Renal cortex interstitium (tissue), 11 donors: ENCODE measurements at regions not wholly inside any gene's neighbourhood (a gene's known extent, or its start where the extent isn't known, plus 50 kb on each side); places are given as distances from the start of the nearest gene placed in this dataset.

ENCODE experiments used
- DNase-seq, 11 donors: peaks; one replicate each; pipeline ENCODE4 v3.0.0-alpha.2; 2013; ENCODE audit warnings: low read depth in 9 of 11, low spot score in 4 of 11; ENCODE audit errors: extremely low read depth in 1 of 11

DNA sequence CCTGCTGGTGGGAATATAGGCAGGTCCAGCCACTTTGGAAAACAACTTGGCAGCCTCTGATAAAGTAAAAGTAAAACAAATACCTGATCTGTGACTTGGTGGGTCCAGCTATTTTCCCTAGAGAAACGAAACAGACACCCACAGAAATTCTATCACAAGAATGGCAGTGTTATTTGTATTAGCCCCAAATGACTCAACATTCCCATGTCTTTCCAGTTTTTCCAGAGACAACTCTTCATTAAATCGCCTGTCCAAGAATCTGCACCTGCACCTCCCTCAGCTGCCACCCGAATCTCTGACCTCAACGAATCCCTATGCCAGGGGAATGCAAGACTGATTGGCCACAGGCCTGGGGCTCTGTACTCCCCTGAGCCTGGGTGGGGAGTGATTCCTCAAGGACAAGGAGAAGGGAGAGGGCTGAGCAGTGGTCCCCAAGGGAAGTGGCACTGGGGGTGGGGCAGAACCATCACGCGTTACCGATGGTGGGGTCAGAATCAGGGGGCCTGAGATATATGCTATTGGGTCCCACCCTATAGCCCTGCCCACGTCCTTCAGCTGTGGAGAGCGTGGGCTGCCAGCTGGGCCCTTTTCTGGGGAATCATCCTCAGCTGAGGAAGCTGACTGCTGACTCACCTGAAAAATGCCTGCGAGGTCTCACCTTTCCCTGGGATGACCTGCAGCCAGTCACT, 553.0 kb downstream of the PTPRU start:
- no peak for DNase-seq

DNA sequence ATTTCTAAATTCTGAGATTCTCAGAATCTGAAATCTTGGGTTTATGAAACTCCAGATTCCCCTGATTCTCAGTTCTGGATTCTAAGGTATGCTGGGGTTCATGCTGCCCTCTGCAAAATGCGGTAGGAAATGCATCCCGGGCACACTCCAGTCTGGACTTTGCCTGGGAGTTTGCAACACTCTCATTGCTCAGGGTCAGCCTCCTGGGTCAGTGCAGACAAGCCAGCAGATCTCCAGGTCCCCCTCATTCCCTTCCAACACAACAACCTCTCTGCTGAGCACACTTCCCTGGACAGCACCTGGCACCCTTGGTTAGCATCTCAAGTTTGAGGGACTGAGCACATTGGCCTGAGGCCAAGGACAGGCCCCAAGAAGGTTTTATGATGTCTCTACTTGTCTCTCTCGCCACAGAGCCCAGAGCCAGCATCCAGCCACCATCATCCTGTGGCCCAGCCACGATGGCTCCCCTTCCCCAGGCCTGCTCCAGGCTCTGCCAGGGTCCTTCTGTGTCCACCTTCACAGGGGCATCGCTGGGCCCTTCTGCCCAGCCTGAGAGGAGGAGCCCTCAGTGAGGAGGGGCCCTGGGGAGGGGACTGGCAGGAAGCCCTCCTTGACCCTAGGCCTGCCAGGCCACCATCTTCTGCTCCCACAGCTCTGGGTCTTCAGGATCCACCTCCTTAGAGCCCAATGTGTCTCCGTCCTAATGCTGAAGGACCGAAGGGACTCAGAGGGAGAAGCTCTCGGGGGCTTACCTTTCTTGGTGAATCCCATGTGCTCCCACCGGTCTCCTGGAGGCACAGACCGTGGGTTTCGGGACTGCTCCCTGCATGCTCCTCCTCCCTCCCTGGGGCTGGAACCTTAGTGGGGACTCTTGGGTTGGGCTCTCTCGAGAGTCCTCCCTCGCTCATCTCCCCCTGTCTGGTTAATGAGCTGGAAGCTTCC, 550.7 kb downstream of the PTPRU start:
- no peak for DNase-seq

DNA sequence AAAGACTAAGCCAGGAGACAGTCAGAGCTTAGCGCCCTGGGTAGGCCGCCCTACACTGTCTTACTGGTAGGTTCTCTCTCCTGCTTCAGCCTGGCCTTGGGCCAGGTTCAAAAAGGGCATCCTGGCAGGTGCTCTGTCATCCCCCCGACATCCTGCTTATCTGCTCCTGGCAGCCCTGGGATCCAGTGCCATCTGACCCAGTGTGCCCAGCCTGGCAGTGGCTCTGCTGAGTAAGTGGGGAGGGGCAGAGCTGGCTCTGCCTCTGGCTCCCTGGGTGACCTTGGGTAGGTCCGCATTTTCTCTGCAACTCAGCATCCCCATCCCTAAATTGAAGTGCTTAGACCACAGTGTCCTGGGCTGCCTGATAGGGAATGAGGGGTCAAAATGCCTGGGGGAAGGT, 549.9 kb downstream of the PTPRU start:
- no peak for DNase-seq

DNA sequence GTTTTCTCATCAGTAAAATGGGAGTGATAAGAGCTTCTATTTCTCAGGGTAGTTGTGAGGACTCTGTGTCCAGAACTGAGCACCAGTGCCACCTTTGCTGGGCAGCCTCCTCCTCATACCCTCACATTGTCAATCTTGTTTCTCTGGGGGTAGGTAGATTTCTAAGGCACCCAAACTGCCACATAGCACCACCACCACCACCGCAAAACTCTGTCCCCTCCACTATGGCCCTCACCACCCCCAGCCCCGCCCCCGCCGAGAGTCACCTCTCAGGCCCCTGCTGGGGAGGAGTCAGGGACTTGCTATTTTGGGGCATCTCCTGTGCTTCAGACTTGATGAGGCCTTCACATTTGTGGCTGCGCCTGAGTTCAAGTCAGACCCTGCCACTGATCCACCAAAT, 549.2 kb downstream of the PTPRU start:
- DNase-seq, result no peak

DNA sequence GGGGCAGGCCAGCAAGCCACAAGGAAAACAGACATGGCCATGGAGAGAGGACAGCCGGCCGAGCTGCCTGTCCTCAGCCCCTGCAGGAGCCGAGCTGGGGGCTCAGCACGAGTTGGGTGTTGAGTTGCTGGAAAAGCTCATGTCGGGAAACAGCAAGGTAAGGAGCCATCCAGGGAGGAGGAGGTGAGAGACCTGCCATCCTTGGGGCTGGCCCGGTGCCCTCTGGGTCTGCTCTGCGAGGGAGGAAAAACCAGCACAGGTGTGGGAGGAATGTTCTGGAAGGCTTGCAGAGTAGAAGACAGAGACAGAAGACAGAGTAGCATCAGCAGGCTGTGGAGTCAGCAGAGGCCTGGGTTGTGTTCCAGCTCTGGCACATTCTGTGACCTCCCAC, 548.8 kb downstream of the PTPRU start:
- DNase-seq, result no peak

DNA sequence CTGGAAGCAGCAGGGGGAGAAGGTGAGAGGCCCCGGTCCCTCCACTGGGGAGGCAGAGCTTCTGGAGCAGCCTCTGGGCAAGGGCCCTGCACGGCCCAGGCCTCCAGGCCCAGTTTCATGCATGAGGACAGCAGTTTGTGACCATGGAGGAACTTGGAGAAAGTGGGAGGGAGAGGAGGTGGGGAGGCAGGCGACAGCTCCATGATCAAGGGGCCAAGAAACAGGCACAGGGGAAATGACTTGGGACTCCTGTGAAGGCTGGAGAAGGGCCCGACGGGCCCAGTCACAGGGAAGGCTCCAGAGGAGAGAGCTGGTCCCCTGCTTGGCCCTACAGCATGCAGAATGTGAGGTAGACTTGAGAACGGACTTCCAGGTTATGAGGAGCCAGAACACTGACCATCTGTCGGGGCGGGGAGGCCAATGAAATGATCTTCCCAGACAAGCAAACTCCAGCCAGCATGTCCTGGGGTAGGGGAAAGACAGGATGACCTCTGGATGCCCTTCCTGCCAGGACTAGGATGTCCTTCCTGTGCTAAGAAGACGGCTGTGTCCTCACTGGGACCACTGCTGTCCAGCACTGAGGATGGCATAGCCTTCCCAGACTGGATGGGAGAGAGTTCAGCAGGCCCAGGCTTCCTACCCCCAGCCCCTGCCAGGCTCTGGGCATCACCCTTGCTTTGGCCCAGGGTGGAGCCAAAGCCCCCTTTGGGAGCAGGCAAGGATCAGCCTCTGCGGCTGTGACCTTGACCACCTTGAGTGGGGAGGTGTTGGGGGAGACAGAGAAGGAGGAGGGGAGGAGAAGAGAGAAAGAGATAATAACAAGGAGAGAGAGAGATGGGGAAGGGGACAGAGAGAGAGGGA, 548.2 kb downstream of the PTPRU start:
- no peak for DNase-seq

DNA sequence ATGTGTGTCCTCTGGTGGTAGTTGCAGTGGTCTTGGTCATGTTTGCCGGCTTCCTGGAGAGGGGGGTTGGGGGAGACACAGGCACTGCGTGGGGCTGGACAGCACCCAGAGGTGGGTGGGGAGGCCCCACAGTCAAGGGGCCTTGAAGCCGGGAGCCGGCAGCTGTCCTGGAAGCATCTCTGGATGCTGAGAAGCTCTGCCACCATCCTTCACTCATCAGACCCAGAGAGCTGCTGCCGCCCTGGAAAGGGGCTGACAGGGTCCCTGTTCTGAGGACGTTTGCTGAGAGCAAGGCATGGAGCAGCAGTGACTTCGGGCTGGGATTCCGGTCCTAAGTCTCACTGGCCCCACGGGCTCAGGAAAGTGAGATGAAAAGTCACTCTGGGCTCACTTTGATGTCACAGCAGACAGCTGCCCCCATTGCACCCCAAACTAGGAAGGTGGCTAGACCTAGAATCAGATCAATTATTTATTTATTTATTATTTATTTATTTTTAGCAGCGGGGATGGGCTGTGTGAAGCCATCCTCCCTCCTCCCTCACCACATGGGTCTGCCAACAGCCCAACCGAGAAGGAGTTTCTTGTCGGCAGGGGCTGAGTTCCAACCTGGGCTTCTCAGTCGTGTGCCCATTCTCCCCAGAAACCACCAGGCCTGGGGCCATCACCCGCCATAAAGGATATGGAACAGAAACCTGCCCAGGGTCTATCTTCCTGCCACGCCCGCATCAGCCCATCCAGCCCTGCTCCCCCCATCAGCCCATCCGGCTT, 547.4 kb downstream of the PTPRU start:
- no peak for DNase-seq

DNA sequence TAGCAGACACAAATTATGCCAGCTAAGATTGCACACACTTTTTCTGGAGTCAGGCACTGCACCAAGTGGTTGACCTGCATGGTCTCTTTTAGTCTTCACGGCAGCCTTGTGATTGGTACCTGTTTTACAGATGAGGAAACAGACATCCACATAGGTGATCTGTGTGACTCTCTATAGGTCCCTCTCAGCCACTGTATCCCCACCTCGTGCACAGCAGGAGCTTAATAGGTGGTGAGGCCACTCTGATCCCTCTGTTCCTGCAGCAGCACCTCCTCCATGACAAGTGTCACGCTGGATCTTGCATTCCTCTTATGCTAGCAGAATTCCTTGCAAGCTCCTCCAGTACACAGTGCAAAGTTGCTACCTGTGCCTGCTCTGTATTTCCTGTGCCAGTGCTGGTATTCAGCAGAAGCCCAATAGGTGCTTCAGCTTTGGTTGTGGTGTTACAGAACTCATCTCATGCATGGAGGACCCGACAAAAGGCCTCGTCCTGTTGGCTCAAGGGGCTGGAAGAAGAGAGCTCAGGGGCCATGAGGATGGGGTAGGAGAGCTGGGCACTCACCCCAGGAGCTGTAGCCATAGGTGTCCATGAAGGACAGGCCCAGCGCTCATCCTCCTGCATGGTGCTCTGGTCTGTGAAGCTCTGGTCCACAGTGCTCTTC, 546.7 kb downstream of the PTPRU start:
- no peak for DNase-seq

DNA sequence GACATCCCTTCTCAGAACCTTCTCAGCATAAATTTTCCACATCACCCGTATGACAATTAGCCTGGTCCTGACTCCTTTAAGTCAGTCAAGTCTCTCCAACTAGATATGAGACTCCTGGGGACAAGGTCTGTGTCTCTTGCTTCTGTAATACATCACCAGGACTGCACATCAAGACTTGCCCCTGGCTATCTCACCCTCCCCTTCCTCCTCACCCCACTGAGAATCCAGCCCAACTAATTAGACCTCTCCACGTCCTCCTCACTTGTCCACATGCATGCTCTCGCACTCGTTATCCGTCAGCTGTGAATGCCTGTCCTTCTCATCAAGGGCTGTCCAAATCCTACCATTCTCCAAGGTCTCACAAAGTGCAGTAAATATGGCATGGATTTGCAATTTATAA, 542.8 kb downstream of the PTPRU start:
- DNase-seq, result no peak

DNA sequence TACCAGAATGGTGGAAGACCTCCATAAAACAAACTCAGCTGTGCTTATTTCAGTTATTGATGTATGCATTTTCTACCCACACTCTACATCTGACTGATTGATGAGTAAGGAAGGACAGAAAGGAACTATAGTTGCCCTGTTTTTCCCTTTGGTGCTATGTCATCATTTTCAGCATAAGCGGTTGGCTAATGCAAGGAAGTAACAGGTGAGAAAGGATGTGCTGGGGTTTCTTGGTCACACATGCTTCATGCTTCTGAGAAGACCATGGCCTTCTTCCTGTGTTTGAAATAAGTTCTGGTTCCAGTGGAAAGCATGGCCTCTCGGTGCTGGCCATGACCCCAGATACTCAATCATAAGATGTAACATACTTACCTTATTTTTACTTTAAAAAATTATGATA, 541.2 kb downstream of the PTPRU start:
- no peak for DNase-seq

DNA sequence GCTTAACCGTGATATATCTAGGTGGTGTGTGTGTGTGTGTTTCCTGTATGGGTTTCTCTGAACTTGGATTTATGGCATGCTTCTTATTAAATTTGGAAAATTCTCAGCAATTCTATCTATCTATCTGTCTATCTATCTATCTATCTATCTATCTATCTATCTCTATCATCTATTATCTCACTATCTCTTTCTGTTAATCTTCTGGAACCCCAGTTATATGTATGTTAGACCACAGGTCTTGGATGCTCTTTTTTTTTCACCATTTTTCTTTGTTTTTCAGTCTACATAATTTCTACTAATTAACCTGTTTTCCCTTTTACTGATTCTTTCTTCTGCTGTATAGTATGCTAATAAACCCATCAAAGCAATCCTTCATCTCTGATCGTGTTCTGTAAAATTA, 538.0 kb downstream of the PTPRU start:
- no peak for DNase-seq

DNA sequence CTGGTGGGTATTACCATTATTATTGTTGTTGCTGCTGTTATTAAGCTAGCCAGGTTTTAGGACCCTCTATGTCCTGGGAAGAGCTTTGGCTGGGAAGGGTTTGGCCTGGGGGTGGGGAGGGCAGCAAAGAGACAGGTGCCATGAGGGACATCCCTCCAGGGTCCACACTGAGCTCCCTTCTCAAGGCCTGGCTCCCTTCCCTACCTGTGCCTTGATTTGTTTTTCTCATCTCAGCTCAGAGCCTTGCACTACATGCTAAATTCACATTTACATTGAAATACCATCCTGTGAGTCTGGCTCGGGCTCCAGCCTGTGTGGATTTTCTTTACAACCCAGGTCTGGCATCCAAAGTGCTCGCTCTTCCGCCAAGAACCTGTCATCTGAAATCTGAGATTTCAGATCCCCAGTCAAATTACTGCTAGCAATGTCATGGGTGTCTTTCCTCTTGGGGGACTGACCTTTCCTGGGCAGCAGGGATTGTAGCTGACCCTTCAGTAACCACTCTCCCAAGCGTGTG, 536.3 kb downstream of the PTPRU start:
- no peak for DNase-seq

DNA sequence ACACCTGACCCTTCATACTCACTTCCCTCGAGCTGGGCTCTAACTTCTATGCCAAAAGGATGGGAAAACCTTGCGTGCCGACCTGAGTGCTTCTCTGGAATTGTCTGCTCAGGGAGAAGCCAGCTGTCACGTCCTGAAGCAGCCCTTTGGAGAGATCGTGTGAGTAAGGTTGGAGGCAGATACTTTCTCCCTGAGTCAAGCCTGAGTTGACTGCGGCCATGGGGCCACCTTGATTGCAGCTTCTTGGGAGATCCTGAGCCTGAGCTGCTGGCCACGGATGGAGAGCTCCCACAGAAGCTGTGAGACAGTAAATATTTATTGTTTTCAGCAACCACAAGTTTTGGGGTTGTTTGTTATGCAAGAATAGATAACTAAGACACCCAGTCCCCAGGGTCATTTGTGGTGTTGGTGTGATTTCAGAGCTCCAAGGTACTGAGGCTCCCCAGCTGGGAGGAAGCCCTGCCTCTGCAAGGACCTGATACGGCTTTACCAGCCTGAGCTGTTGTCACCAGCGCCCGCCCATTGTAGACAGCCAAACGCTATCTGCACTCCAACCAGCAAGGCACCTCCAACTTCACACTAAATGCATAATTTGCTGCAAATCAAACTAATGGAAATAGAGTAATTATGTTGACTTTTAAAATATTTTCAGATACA, 531.6 kb downstream of the PTPRU start:
- DNase-seq, result no peak

DNA sequence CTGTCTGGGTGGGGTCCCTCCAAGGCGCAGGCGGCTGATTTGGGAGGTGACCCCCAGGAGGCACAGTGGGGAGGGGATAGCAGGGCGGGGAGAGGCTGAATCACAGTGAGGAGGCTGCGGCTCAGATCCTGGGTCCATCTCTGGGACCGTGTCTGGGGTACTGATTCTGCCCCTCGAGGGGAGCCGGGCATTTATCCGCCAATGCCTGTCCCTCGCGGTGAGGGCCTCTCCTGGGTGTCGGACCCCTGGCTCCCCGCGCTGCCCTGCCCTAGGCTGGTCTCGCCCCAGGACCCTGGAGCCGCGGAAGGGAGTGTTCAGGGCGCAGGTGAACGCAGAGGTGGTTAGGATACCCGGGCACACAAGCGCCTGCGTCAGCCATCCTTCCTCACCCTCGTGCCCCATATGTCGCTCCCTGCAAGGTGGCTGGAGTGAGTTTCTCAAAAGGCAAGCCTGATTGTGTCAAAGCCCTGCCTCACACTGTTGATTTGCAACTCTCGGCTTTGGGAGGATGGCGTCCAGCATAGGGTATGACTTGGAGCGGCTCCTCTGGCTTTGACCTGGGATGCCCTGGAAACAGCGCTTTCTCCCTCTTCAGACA, 530.9 kb downstream of the PTPRU start:
- no peak for DNase-seq

DNA sequence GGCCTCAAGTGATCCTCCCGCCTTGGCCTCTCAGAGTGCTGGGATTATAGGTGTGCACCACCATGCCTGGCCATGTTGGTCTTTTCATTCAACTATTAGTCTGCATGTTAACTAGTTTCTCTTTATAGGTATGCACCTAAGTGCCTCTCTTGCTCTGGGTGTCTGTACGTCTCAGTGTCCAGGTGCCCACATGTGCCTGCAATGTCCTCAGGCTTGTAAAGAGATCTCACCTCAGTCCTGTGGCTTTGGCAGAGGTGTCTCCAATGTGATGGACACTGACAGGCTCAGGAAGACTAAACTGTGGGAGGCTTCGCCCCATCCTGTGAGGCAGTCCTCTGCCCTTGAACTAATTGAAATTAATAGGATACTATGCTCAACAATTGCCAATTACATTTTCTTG, 526.3 kb downstream of the PTPRU start:
- DNase-seq, result no peak

DNA sequence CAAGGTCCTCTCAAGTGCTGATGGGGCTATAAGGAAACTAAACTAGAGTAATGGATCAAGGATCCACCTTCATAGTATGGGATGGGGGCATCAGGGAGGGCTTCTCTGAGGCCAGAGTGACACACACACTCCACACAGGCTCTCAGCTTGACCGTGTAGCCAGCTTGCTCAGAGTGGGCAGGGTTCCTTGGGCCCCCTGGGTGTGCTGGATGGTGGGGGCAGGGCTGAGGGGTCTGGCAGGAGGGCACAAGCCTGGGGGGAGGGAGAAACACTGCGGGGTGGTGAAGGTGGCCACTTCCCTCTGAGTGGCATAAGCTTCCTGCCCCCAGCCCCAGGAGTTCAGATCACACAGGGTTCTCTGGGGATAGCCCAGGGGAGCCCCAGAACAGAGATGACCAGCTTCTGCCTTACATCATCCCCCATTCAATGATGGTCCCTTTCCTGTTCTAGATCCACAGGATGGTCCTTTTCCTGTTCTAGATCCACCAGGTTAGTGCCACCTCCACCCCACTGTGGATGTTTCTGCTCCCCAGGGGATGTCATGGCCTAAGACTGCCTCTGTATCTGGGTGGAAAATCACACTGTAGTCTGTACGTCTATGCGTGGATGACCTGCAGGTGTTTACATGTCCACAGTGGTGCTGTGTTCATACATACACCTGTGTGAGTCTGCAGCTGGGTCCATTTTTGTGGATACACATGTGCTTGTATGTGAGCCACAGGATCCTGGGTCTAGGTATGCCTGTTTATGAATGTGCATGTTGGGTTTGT, 525.0 kb downstream of the PTPRU start:
- DNase-seq, result no peak
